D721Med (cell line): ENCODE measurements at regions not wholly inside any gene's neighbourhood (a gene's known extent, or its start where the extent isn't known, plus 50 kb on each side); places are given as distances from the start of the nearest gene placed in this dataset.

ENCODE experiments used
- DNase-seq: peaks from one replicate; pipeline ENCODE4 v3.0.0; 2011; ENCODE audit warnings: low spot score; ENCODE audit not compliant: insufficient read length
- FAIRE-seq: peaks from 2 replicates; lab custom pipeline; 2011; peaks lifted over from hg19 to GRCh38; lab: Jason Lieb, UNC
- CTCF ChIP-seq: IDR thresholded peaks from 2 replicates; pipeline ENCODE4 v1.5.1; 2012; ENCODE audit warnings: mild to moderate bottlenecking, control low read depth; ENCODE audit not compliant: insufficient read depth; ENCODE audit errors: missing control alignments

- TF ChIP-seq CTCF = no peak
- FAIRE-seq (no peak), DNase-seq (no peak)
These were observed 262.0 kb downstream of the MEIS1 start for GRCh38 chr2:66696886-66697285.

GRCh38 chr2:66697366-66697765 is 262.4 kb downstream of the MEIS1 start:
- no peak for DNase-seq
- no peak for FAIRE-seq
- TF ChIP-seq CTCF = no peak

- FAIRE-seq = no peak
- no peak for TF ChIP-seq CTCF
- DNase-seq = no peak
These were observed 263.2 kb downstream of the MEIS1 start for GRCh38 chr2:66698091-66698490.

GRCh38 chr2:66698576-66699239 is 263.8 kb downstream of the MEIS1 start:
- no peak for TF ChIP-seq CTCF
- DNase-seq (no peak), FAIRE-seq (no peak)

- DNase-seq (no peak), FAIRE-seq (peak; percentile 25)
- no peak for TF ChIP-seq CTCF
These were observed 264.5 kb downstream of the MEIS1 start for GRCh38 chr2:66699416-66699792.

GRCh38 chr2:66699793-66700676 is 265.1 kb downstream of the MEIS1 start:
- TF ChIP-seq CTCF = no peak
- no peak for DNase-seq
- FAIRE-seq = no peak

GRCh38 chr2:66700677-66701066 is 265.7 kb downstream of the MEIS1 start:
- DNase-seq (no peak), FAIRE-seq (no peak)
- TF ChIP-seq CTCF = no peak
